ENCODE measurements at regions not wholly inside any gene's neighbourhood (a gene's known extent, or its start where the extent isn't known, plus 50 kb on each side); places are given as distances from the start of the nearest gene placed in this dataset.
"Not testable (repeated sequence)": the region's sequence is repeated elsewhere in the genome, so short reads cannot be mapped to it uniquely, and the experiment has no call there.

- DNase-seq, result no peak
These were observed 54.9 kb downstream of the NKX2-1 start for GRCh38 chr14:36465178-36465577.

- no peak for DNase-seq
These were observed 57.1 kb downstream of the NKX2-1 start for GRCh38 chr14:36462890-36463289.

GRCh38 chr14:36455241-36455627, 64.8 kb downstream of the NKX2-1 start:
- DNase-seq, result no peak

GRCh38 chr14:36454599-36455240, 65.3 kb downstream of the NKX2-1 start:
- no peak for DNase-seq

GRCh38 chr14:36452860-36453259, 67.2 kb downstream of the NKX2-1 start:
- no peak for DNase-seq

GRCh38 chr14:36451310-36452065, 68.5 kb downstream of the NKX2-1 start:
- no peak for DNase-seq

- DNase-seq, result no peak
These were observed 69.5 kb downstream of the NKX2-1 start for GRCh38 chr14:36450550-36450949.

GRCh38 chr14:36449903-36450302, 70.1 kb downstream of the NKX2-1 start:
- DNase-seq, result no peak

- DNase-seq, result no peak
These were observed 76.7 kb downstream of the NKX2-1 start for GRCh38 chr14:36443374-36443773.

- DNase-seq, result no peak
These were observed 77.2 kb downstream of the NKX2-1 start for GRCh38 chr14:36442824-36443241.

- DNase-seq, result no peak
These were observed 78.7 kb downstream of the NKX2-1 start for GRCh38 chr14:36441283-36441682.

- DNase-seq, result no peak
These were observed 80.3 kb downstream of the NKX2-1 start for GRCh38 chr14:36439766-36440165.

- DNase-seq, result no peak
These were observed 81.1 kb downstream of the NKX2-1 start for GRCh38 chr14:36438883-36439282.

- no peak for DNase-seq
These were observed 89.4 kb downstream of the NKX2-1 start for GRCh38 chr14:36430662-36431084.

- no peak for DNase-seq
These were observed 89.9 kb downstream of the NKX2-1 start for GRCh38 chr14:36430169-36430568.

- no peak for DNase-seq
These were observed 90.3 kb downstream of the NKX2-1 start for GRCh38 chr14:36429692-36430091.

GRCh38 chr14:36428350-36428749, 91.7 kb downstream of the NKX2-1 start:
- DNase-seq, result no peak

- DNase-seq, result no peak
These were observed 93.2 kb downstream of the NKX2-1 start for GRCh38 chr14:36426836-36427235.

- no peak for DNase-seq
These were observed 93.9 kb downstream of the NKX2-1 start for GRCh38 chr14:36426113-36426512.

- DNase-seq, result no peak
These were observed 95.4 kb downstream of the NKX2-1 start for GRCh38 chr14:36424478-36425102.

GRCh38 chr14:36423430-36423829, 96.6 kb downstream of the NKX2-1 start:
- DNase-seq, result no peak

GRCh38 chr14:36420149-36420687, 99.8 kb upstream of the MBIP start:
- no peak for DNase-seq

GRCh38 chr14:36418937-36419336, 98.5 kb upstream of the MBIP start:
- DNase-seq, result no peak

- DNase-seq, result not testable (repeated sequence)
These were observed 91.5 kb upstream of the MBIP start for GRCh38 chr14:36411951-36412350.

All from right forelimb (tissue), 1 donor.